Astrocyte (in vitro differentiated cells and primary cell): ENCODE measurements at regions not wholly inside any gene's neighbourhood (a gene's known extent, or its start where the extent isn't known, plus 50 kb on each side); places are given as distances from the start of the nearest gene placed in this dataset.

Source experiments
- DNase-seq: peaks from one replicate; pipeline ENCODE4 v3.0.0-alpha.2; 2010; ENCODE audit warnings: low read depth
- FAIRE-seq: peaks from 2 replicates; lab custom pipeline; 2011; peaks lifted over from hg19 to GRCh38; lab: Jason Lieb, UNC
- H2AFZ ChIP-seq: 2 replicates; pipeline ENCODE4 v1.6.0; 2012; ENCODE audit warnings: low read depth, low read length, inconsistent platforms
- H3K27ac ChIP-seq: 2 replicates; pipeline ENCODE4 v1.5.1; 2011; ENCODE audit warnings: low read depth, low read length, inconsistent platforms
- H3K27me3 ChIP-seq: 2 replicates; pipeline ENCODE4 v1.6.0; 2011; ENCODE audit warnings: low read length, inconsistent platforms; ENCODE audit not compliant: insufficient read depth
- H3K36me3 ChIP-seq: 2 replicates; pipeline ENCODE4 v1.5.1; 2011; ENCODE audit warnings: low read length, inconsistent platforms; ENCODE audit not compliant: insufficient read depth
- H3K4me1 ChIP-seq: 2 replicates; pipeline ENCODE4 v1.5.1; 2011; ENCODE audit warnings: low read length, inconsistent platforms; ENCODE audit not compliant: insufficient read depth
- H3K4me2 ChIP-seq: 2 replicates; pipeline ENCODE4 v1.6.0; 2012; ENCODE audit warnings: low read length, inconsistent platforms
- H3K4me3 ChIP-seq: 2 replicates; pipeline ENCODE4 v1.5.1; 2011; ENCODE audit warnings: low read depth, mild to moderate bottlenecking, low read length, inconsistent platforms; ENCODE audit not compliant: insufficient read depth
- H3K79me2 ChIP-seq: 2 replicates; pipeline ENCODE4 v1.6.0; 2012; ENCODE audit warnings: mild to moderate bottlenecking, low read length, inconsistent platforms; ENCODE audit not compliant: insufficient read depth
- H3K9ac ChIP-seq: 2 replicates; pipeline ENCODE4 v1.6.0; 2012; ENCODE audit warnings: mild to moderate bottlenecking, low read length, inconsistent platforms
- H3K9me3 ChIP-seq: 2 replicates; pipeline ENCODE4 v1.5.1; 2012; ENCODE audit warnings: low read depth, mild to moderate bottlenecking, low read length, inconsistent platforms; ENCODE audit not compliant: insufficient read depth
- H4K20me1 ChIP-seq: 2 replicates; pipeline ENCODE4 v1.6.0; 2012; ENCODE audit warnings: low read length, inconsistent platforms; ENCODE audit not compliant: insufficient read depth
- H3K27ac Mint-ChIP-seq: one replicate; pipeline ENCODE4 v1.8.0; 2021; ENCODE audit warnings: mild to moderate bottlenecking, mixed read lengths; ENCODE audit not compliant: unreplicated experiment
- H3K27me3 Mint-ChIP-seq: one replicate; pipeline ENCODE4 v1.8.0; 2021; ENCODE audit warnings: low read depth, mixed read lengths; ENCODE audit not compliant: unreplicated experiment
- H3K36me3 Mint-ChIP-seq: one replicate; pipeline ENCODE4 v1.8.0; 2021; ENCODE audit warnings: low read depth, mixed read lengths; ENCODE audit not compliant: unreplicated experiment
- H3K4me1 Mint-ChIP-seq: one replicate; pipeline ENCODE4 v1.8.0; 2021; ENCODE audit warnings: low read depth, mixed read lengths; ENCODE audit not compliant: unreplicated experiment
- H3K4me3 Mint-ChIP-seq: one replicate; pipeline ENCODE4 v1.8.0; 2021; ENCODE audit warnings: mild to moderate bottlenecking, moderate library complexity, mixed read lengths; ENCODE audit not compliant: unreplicated experiment
- H3K9me3 Mint-ChIP-seq: one replicate; pipeline ENCODE4 v1.8.0; 2021; ENCODE audit warnings: mild to moderate bottlenecking, mixed read lengths; ENCODE audit not compliant: unreplicated experiment
- CTCF ChIP-seq: IDR thresholded peaks from 2 replicates; pipeline ENCODE4 v1.5.1; 2011; ENCODE audit warnings: low read depth, mild to moderate bottlenecking, inconsistent platforms, low read length, moderate library complexity; ENCODE audit not compliant: insufficient read depth
- EZH2 ChIP-seq: IDR thresholded peaks from 2 replicates; pipeline ENCODE4 v1.6.1; 2012; ENCODE audit warnings: mild to moderate bottlenecking, low read length, inconsistent platforms; ENCODE audit not compliant: insufficient read depth

- Histone ChIP-seq H3K27ac (no peak overlapping the region), H4K20me1 (no peaks in the 10 kb centered on the region), H3K4me1 (no peaks in the 10 kb centered on the region), H3K27me3 (no peaks in the 10 kb centered on the region), H3K79me2 (no peaks in the 10 kb centered on the region), H3K36me3 (no peaks in the 10 kb centered on the region), H3K9ac (no peak overlapping the region), H3K9me3 (no peaks in the 10 kb centered on the region), H2AFZ (no peak overlapping the region), H3K4me3 (no peak overlapping the region), H3K4me2 (no peak overlapping the region)
- no peak for TF ChIP-seq EZH2
- no peak for TF ChIP-seq CTCF
- H3K4me1 Mint-ChIP-seq: peaks cover 2% of the 10 kb centered on the region
- H3K4me3 Mint-ChIP-seq: no peak overlapping the region
- DNase-seq (no peak), FAIRE-seq (no peak)
- H3K9me3 Mint-ChIP-seq: peaks cover 18% of the 10 kb centered on the region
- no peaks in the 10 kb centered on the region for H3K27me3 Mint-ChIP-seq
- no peaks in the 10 kb centered on the region for H3K36me3 Mint-ChIP-seq
- no peak overlapping the region for H3K27ac Mint-ChIP-seq
These were observed 60.7 kb upstream of the ITGA6 start for GRCh38 chr2:172366596-172367150.

DNA sequence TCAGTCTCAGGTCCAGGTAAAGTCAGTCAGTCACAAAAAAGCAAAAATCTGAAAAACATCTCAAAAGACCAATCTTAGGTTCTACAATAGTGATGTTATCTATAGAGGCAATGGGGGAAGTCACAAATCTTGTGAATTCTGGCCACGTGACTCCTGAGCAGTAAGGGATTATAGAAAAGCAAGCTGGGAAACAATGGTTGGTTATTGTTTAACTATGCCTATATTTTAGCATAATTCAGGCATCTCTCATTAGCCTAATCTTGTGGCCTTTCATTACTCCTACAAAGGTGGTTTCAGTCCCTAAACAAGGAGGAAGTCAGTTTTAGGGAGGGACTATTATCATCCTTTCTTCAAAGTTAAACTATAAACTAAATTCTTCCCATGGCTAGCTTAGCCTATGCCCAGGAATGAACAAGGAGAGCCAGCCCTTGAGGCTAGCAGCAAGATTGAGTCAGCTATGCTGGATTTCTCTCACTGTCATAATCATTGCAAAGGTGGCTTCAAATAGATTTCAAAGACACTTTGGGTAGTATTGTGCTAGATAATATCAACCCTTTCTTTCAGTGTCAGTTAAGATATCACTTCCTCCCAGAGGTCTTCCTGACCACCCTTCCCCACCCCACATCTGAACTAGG, 56.4 kb upstream of the ITGA6 start:
- no peak overlapping the region for H3K9ac ChIP-seq
- H3K79me2 ChIP-seq: no peaks in the 10 kb centered on the region
- no peak overlapping the region for H2AFZ ChIP-seq
- no peaks in the 10 kb centered on the region for H4K20me1 ChIP-seq
- no peaks in the 10 kb centered on the region for H3K36me3 ChIP-seq
- no peak overlapping the region for H3K4me3 Mint-ChIP-seq
- H3K27me3 ChIP-seq: no peaks in the 10 kb centered on the region
- no peaks in the 10 kb centered on the region for H3K4me1 ChIP-seq
- no peaks in the 10 kb centered on the region for H3K27me3 Mint-ChIP-seq
- H3K9me3 ChIP-seq: no peaks in the 10 kb centered on the region
- peaks cover 2% of the 10 kb centered on the region for H3K4me1 Mint-ChIP-seq
- H3K27ac ChIP-seq: no peak overlapping the region
- no peak for FAIRE-seq
- no peaks in the 10 kb centered on the region for H3K36me3 Mint-ChIP-seq
- peaks cover 12% of the 10 kb centered on the region for H3K9me3 Mint-ChIP-seq
- TF ChIP-seq CTCF (no peak), EZH2 (no peak)
- no peak overlapping the region for H3K4me3 ChIP-seq
- H3K27ac Mint-ChIP-seq: no peak overlapping the region
- DNase-seq: no peak
- H3K4me2 ChIP-seq: no peak overlapping the region

DNA sequence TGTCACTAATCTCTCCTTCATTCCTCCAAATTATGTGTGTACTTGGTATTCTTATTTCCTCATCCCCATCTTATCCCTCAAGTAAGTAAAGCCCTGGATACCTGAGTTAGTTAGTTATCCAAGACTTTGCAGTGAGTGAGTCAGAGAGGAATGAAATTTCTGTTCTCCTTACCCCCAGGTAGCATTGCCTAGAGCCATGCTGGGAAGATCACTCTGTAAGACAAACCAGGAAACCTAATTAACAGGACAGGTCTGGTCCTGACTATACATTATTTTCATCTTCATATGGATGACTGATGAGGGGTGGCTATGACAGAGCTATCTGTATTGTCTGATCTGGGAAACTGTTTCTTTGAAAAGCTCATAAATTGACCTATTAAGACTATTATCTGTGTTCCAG, 55.0 kb upstream of the ITGA6 start:
- Histone ChIP-seq H3K4me2 (no peak overlapping the region), H3K79me2 (no peaks in the 10 kb centered on the region), H3K9ac (no peak overlapping the region), H3K4me1 (no peaks in the 10 kb centered on the region), H3K27ac (no peak overlapping the region), H4K20me1 (no peaks in the 10 kb centered on the region), H3K27me3 (no peaks in the 10 kb centered on the region), H3K9me3 (no peaks in the 10 kb centered on the region), H3K4me3 (no peak overlapping the region), H3K36me3 (no peaks in the 10 kb centered on the region), H2AFZ (no peak overlapping the region)
- Mint-ChIP-seq H3K27ac (no peak overlapping the region), H3K9me3 (peaks cover 12% of the 10 kb centered on the region), H3K36me3 (no peaks in the 10 kb centered on the region), H3K4me3 (no peak overlapping the region), H3K27me3 (no peaks in the 10 kb centered on the region), H3K4me1 (peaks cover 2% of the 10 kb centered on the region)
- no peak for FAIRE-seq
- DNase-seq: no peak
- TF ChIP-seq EZH2 (no peak), CTCF (no peak)
